H9 (cell line): ENCODE measurements at regions not wholly inside any gene's neighbourhood (a gene's known extent, or its start where the extent isn't known, plus 50 kb on each side); places are given as distances from the start of the nearest gene placed in this dataset.

Experiments
- DNase-seq: peaks from one replicate; pipeline ENCODE4 v3.0.0-alpha.2; 2017
- H2AFZ ChIP-seq: one replicate; pipeline ENCODE4 v1.6.1; 2013; ENCODE audit warnings: mild to moderate bottlenecking, low read length, control low read depth, moderate library complexity
- H2AK5ac ChIP-seq: 2 replicates; pipeline ENCODE4 v1.6.1; 2013; ENCODE audit warnings: low read length, control low read depth, mixed read lengths; ENCODE audit not compliant: insufficient read length
- H2BK120ac ChIP-seq: one replicate; pipeline ENCODE4 v1.6.1; 2013; ENCODE audit warnings: low read depth, mild to moderate bottlenecking, low read length, control low read depth, inconsistent platforms; ENCODE audit not compliant: poor library complexity, severe bottlenecking
- H2BK12ac ChIP-seq: 2 replicates; pipeline ENCODE4 v1.6.1; 2013; ENCODE audit warnings: low read length, control low read depth, mixed read lengths, low read depth; ENCODE audit not compliant: insufficient read length
- H2BK15ac ChIP-seq: 2 replicates; pipeline ENCODE4 v1.6.1; 2013; ENCODE audit warnings: low read depth, low read length, control low read depth
- H2BK20ac ChIP-seq: one replicate; pipeline ENCODE4 v1.6.1; 2013; ENCODE audit warnings: low read depth, mild to moderate bottlenecking, low read length, control low read depth, inconsistent platforms; ENCODE audit not compliant: poor library complexity, severe bottlenecking
- H2BK5ac ChIP-seq: 2 replicates; pipeline ENCODE4 v1.6.1; 2013; ENCODE audit warnings: low read length, control low read depth, mixed read lengths; ENCODE audit not compliant: insufficient read length
- H3K14ac ChIP-seq: 2 replicates; pipeline ENCODE4 v1.6.1; 2013; ENCODE audit warnings: low read length, control low read depth; ENCODE audit not compliant: insufficient read depth
- H3K18ac ChIP-seq: 2 replicates; pipeline ENCODE4 v1.6.1; 2013; ENCODE audit warnings: low read depth, mild to moderate bottlenecking, mixed read lengths, low read length, control low read depth; ENCODE audit not compliant: insufficient read length
- H3K23ac ChIP-seq: 2 replicates; pipeline ENCODE4 v1.6.1; 2013; ENCODE audit warnings: low read length, control low read depth, mixed read lengths, low read depth; ENCODE audit not compliant: insufficient read length
- H3K23me2 ChIP-seq: 2 replicates; pipeline ENCODE4 v1.6.1; 2013; ENCODE audit warnings: low read depth, mild to moderate bottlenecking, mixed read lengths, low read length, control low read depth; ENCODE audit not compliant: insufficient read length, poor library complexity, severe bottlenecking
- H3K27ac ChIP-seq: 2 replicates; pipeline ENCODE4 v1.5.1; 2013; ENCODE audit warnings: low read length, control low read depth, mixed read lengths, low read depth; ENCODE audit not compliant: insufficient read length
- H3K27me3 ChIP-seq: 2 replicates; pipeline ENCODE4 v1.6.1; 2013; ENCODE audit warnings: low read length, control low read depth, inconsistent platforms; ENCODE audit not compliant: insufficient read depth
- H3K4ac ChIP-seq: 2 replicates; pipeline ENCODE4 v1.6.1; 2013; ENCODE audit warnings: low read depth, mild to moderate bottlenecking, control low read depth, inconsistent platforms, low read length, moderate library complexity
- H3K4me1 ChIP-seq: 2 replicates; pipeline ENCODE4 v1.6.1; 2013; ENCODE audit warnings: low read length, control low read depth, inconsistent platforms; ENCODE audit not compliant: insufficient read depth
- H3K4me2 ChIP-seq: 2 replicates; pipeline ENCODE4 v1.6.1; 2013; ENCODE audit warnings: low read length, control low read depth, mixed read lengths; ENCODE audit not compliant: insufficient read length, insufficient read depth
- H3K56ac ChIP-seq: 2 replicates; pipeline ENCODE4 v1.6.1; 2013; ENCODE audit warnings: low read depth, mild to moderate bottlenecking, mixed read lengths, low read length, control low read depth; ENCODE audit not compliant: insufficient read length
- H3K79me1 ChIP-seq: 2 replicates; pipeline ENCODE4 v1.6.1; 2013; ENCODE audit warnings: low read depth, mild to moderate bottlenecking, moderate library complexity, low read length, control low read depth, inconsistent platforms; ENCODE audit not compliant: insufficient read depth, poor library complexity, severe bottlenecking
- H3K79me2 ChIP-seq: 2 replicates; pipeline ENCODE4 v1.6.1; 2013; ENCODE audit warnings: low read length, control low read depth, inconsistent platforms; ENCODE audit not compliant: insufficient read depth
- H3K9ac ChIP-seq: 2 replicates; pipeline ENCODE4 v1.6.1; 2013; ENCODE audit warnings: low read length, control low read depth, mixed read lengths; ENCODE audit not compliant: insufficient read length; ENCODE audit errors: extremely low read depth
- H3K9me3 ChIP-seq: one replicate; pipeline ENCODE4 v1.6.1; 2013; ENCODE audit warnings: low read depth, low read length, inconsistent platforms; ENCODE audit not compliant: control insufficient read depth
- H3T11ph ChIP-seq: one replicate; pipeline ENCODE4 v1.6.1; 2013; ENCODE audit warnings: mild to moderate bottlenecking, low read length, control low read depth, inconsistent platforms
- H4K20me1 ChIP-seq: one replicate; pipeline ENCODE4 v1.6.1; 2013; ENCODE audit not compliant: control insufficient read depth, insufficient read length, insufficient read depth
- H4K5ac ChIP-seq: 2 replicates; pipeline ENCODE4 v1.6.1; 2013; ENCODE audit warnings: low read depth, mild to moderate bottlenecking, mixed read lengths, low read length, control low read depth; ENCODE audit not compliant: insufficient read length
- H4K8ac ChIP-seq: replicated peaks from 2 replicates; pipeline ENCODE4 v1.6.1; 2013; ENCODE audit warnings: low read length, control low read depth, mixed read lengths, low read depth; ENCODE audit not compliant: insufficient read length
- H4K91ac ChIP-seq: 2 replicates; pipeline ENCODE4 v1.6.1; 2013; ENCODE audit warnings: low read depth, mild to moderate bottlenecking, moderate library complexity, mixed read lengths, low read length, control low read depth; ENCODE audit not compliant: insufficient read length
- H3K27ac Mint-ChIP-seq, 3 experiments: 2 replicates in 2 of 3; 3 replicates in 1 of 3; pipeline ENCODE4 v1.8.0; 2020 to 2021; ENCODE audit warnings: mixed read lengths in 3 of 3, mild to moderate bottlenecking in 1 of 3, moderate library complexity in 1 of 3
- H3K27me3 Mint-ChIP-seq: 2 replicates; pipeline ENCODE4 v1.8.0; 2021; ENCODE audit warnings: low read depth, mild to moderate bottlenecking, moderate library complexity, mixed read lengths
- H3K36me3 Mint-ChIP-seq, 3 experiments: 2 replicates in 2 of 3; 3 replicates in 1 of 3; pipeline ENCODE4 v1.8.0; 2020 to 2021; ENCODE audit warnings: low read depth in 3 of 3, mixed read lengths in 3 of 3; ENCODE audit not compliant: insufficient read depth in 1 of 3
- H3K4me1 Mint-ChIP-seq, 2 experiments: 2 replicates each; pipeline ENCODE4 v1.8.0; 2020; ENCODE audit warnings: mixed read lengths in 2 of 2
- H3K4me3 Mint-ChIP-seq, 2 experiments: 2 replicates in 1 of 2; 3 replicates in 1 of 2; pipeline ENCODE4 v1.8.0; 2020 to 2021; ENCODE audit warnings: mild to moderate bottlenecking in 2 of 2, mixed read lengths in 2 of 2, moderate library complexity in 1 of 2
- H3K9me3 Mint-ChIP-seq, 2 experiments: 2 replicates in 1 of 2; 3 replicates in 1 of 2; pipeline ENCODE4 v1.8.0; 2020; ENCODE audit warnings: mild to moderate bottlenecking in 2 of 2, mixed read lengths in 2 of 2, moderate library complexity in 1 of 2
- CTCF ChIP-seq: fragments of 200-600 bp; sonication (generic); conservative IDR thresholded peaks from 3 replicates; pipeline ENCODE4 v1.8.0; 2021; ENCODE audit warnings: antibody characterized with exemption, mild to moderate bottlenecking
- WGBS: extraction: QIAGEN DNeasy Blood & Tissue Kit; methylation state at CpG from one replicate; pipeline ENCODE4 v1.1.7; 2013; ENCODE audit warnings: missing lambda C conversion rate, low lambda C conversion rate, mixed read lengths; ENCODE audit not compliant: insufficient read length; ENCODE audit errors: extremely low coverage; 5-methylcytosine and 5-hydroxymethylcytosine counted together

GRCh38 chr3:10600296-10600714, 94.9 kb upstream of the ATP2B2 start:
- Mint-ChIP-seq H3K4me1 (peaks cover 9 to 17% of the 10 kb centered on the region in 2 experiments), H3K27ac (no peak overlapping the region), H3K27me3 (peaks cover 4% of the 10 kb centered on the region), H3K36me3 (no peaks in the 10 kb centered on the region), H3K9me3 (no peaks in the 10 kb centered on the region), H3K4me3 (no peak overlapping the region)
- H4K20me1 ChIP-seq, result no peaks in the 10 kb centered on the region
- H3T11ph ChIP-seq, result no peak overlapping the region
- H3K4me2 ChIP-seq, result no peak overlapping the region
- no peaks in the 10 kb centered on the region for H3K79me2 ChIP-seq
- H3K4ac ChIP-seq, result no peak overlapping the region
- no peak overlapping the region for H4K8ac ChIP-seq
- H3K27ac ChIP-seq, result no peak overlapping the region
- H3K18ac ChIP-seq, result no peak overlapping the region
- H3K23me2 ChIP-seq, result no peaks in the 10 kb centered on the region
- no CpG with 5 or more reads among the region's 8 CpGs for WGBS
- no peak overlapping the region; the same call in 1 of the 2 replicates for H3K14ac ChIP-seq
- H3K27me3 ChIP-seq, result no peaks in the 10 kb centered on the region
- TF ChIP-seq CTCF, result no peak
- H3K23ac ChIP-seq, result no peak overlapping the region
- DNase-seq, result no peak
- H2BK120ac ChIP-seq, result no peak overlapping the region
- no peak overlapping the region for H2BK12ac ChIP-seq
- no peak overlapping the region for H2AFZ ChIP-seq
- no peak overlapping the region for H3K56ac ChIP-seq
- no peak overlapping the region for H4K91ac ChIP-seq
- H3K9me3 ChIP-seq, result no peaks in the 10 kb centered on the region
- no peak overlapping the region for H2BK15ac ChIP-seq
- no peak overlapping the region for H2BK5ac ChIP-seq
- H3K4me1 ChIP-seq, result no peaks in the 10 kb centered on the region
- no peak overlapping the region for H2AK5ac ChIP-seq
- no peak overlapping the region for H3K9ac ChIP-seq
- H4K5ac ChIP-seq, result no peak overlapping the region
- no peaks in the 10 kb centered on the region for H3K79me1 ChIP-seq
- H2BK20ac ChIP-seq, result no peak overlapping the region
